Mucosa of rectum (tissue), 2 donors: ENCODE measurements at regions not wholly inside any gene's neighbourhood (a gene's known extent, or its start where the extent isn't known, plus 50 kb on each side); places are given as distances from the start of the nearest gene placed in this dataset.

Experiments
- H3K27ac ChIP-seq, 2 donors: one replicate each; pipeline ENCODE4 v1.7.0; 2013; ENCODE audit warnings: inconsistent platforms in 2 of 2, low read depth in 2 of 2, low read length in 2 of 2
- H3K27me3 ChIP-seq, 2 donors: one replicate each; pipeline ENCODE4 v1.7.0; 2013; ENCODE audit warnings: low read length in 2 of 2; ENCODE audit not compliant: control insufficient read depth in 2 of 2, insufficient read depth in 2 of 2
- H3K36me3 ChIP-seq, 2 donors: one replicate each; pipeline ENCODE4 v1.7.0; 2013; ENCODE audit warnings: low read length in 2 of 2; ENCODE audit not compliant: control insufficient read depth in 2 of 2, insufficient read depth in 2 of 2
- H3K4me1 ChIP-seq, 2 donors: one replicate each; pipeline ENCODE4 v1.7.0; 2013; ENCODE audit warnings: low read length in 2 of 2, mild to moderate bottlenecking in 1 of 2; ENCODE audit not compliant: control insufficient read depth in 2 of 2, insufficient read depth in 2 of 2
- H3K4me3 ChIP-seq, 2 donors: one replicate each; pipeline ENCODE4 v1.7.0; 2013; ENCODE audit warnings: low read length in 2 of 2
- H3K9ac ChIP-seq, 2 donors: one replicate each; pipeline ENCODE4 v1.7.0; 2013; ENCODE audit warnings: low read length in 2 of 2, low read depth in 1 of 2, mild to moderate bottlenecking in 1 of 2
- H3K9me3 ChIP-seq, 2 donors: one replicate each; pipeline ENCODE4 v1.7.0; 2013; ENCODE audit warnings: low read length in 2 of 2; ENCODE audit not compliant: control insufficient read depth in 2 of 2
- donor health status: healthy.
- donor health status: Normal muscosa, but diverticular disease.

DNA sequence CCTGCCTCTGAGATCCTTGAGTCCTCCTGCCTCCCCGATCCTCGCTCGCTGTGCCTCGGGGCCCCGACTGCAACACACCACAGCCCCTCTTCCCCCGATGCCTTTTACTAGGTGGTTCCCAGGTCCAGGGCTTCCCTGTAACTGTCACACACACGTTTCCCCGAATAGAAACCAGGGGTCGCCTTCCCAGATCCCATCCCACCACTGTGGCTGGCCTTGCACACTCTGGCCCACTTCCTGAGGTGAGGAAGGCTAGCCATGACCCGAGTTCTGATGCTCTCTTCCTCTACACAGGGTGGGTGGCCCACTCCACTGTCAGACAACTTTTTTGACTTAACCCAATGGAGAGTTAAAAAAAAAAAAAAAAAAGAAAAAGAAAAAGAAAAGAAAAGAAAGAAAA lies 139.6 kb upstream of the ASB18 start:
- Histone ChIP-seq H3K9me3 (no peaks in the 10 kb centered on the region), H3K4me3 (no peak overlapping the region), H3K27me3 (no peaks in the 10 kb centered on the region), H3K27ac (no peak overlapping the region), H3K36me3 (no peaks in the 10 kb centered on the region), H3K4me1 (no peaks in the 10 kb centered on the region), H3K9ac (no peak overlapping the region)

DNA sequence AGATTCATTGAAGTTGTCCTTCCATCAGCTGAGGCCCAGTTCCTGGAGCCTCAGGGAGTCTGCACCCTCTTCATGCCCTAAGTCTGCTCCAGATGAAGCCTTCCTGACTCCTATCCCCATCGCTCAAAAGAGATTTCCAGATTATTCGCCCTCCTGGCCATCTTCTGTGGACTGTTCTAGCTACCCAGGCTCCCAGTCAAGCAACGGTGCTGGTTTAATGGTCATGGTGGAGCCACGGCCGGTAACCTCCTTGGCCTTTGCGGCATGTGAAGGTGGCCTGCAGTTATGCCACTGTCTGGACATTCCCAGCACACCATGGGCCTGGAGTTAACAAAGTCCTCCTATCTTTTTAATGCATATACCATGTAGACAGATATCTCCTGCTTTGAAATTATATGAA lies 140.1 kb upstream of the ASB18 start:
- Histone ChIP-seq H3K9ac (no peak overlapping the region), H3K9me3 (no peaks in the 10 kb centered on the region), H3K4me3 (no peak overlapping the region), H3K27me3 (no peaks in the 10 kb centered on the region), H3K4me1 (no peaks in the 10 kb centered on the region), H3K36me3 (no peaks in the 10 kb centered on the region), H3K27ac (no peak overlapping the region)

DNA sequence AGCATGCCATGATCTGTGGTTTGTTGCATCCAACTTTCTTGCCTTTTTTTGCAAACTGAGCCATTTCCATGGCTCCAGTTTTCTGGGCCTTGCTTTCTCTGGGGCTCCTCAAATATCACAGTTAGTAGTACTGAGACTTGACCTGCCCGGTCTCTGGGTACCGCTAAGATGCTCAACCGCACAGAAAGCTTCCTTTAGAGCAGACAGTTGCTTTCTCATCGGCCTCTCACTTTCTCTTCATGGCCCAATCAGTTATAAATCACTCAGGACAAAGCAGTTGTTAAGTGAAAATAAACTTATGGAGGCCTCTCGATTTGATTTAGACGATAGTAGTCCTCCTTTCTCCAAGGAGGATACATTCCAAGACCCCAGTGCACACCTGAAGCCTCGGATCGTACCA lies 141.2 kb upstream of the ASB18 start:
- H3K9ac ChIP-seq, result no peak overlapping the region
- H3K27ac ChIP-seq, result no peak overlapping the region
- H3K4me3 ChIP-seq, result no peak overlapping the region
- H3K9me3 ChIP-seq, result no peaks in the 10 kb centered on the region
- H3K36me3 ChIP-seq, result no peaks in the 10 kb centered on the region
- H3K27me3 ChIP-seq, result no peaks in the 10 kb centered on the region
- H3K4me1 ChIP-seq, result no peaks in the 10 kb centered on the region

DNA sequence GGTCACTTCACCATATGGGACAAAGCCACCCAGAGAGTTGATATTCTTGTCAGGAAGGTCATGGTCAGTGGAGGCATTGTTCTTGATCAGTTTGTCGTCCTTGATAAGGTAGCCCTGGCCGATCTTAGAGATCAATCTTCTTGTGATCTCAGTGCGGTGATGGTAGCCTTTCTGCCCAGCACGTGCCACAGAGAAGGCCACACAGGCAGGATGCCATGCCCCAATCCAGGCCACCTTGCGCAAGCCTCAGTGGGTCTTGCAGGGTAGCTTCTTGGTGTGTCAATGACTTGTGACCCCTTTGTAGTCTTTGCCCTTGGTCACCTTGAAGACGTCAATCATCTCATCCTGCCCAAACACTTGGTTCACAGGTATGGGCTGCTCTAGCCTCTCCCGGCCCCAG lies 143.9 kb upstream of the ASB18 start:
- Histone ChIP-seq H3K9ac (no peak overlapping the region), H3K27ac (no peak overlapping the region), H3K27me3 (no peaks in the 10 kb centered on the region), H3K36me3 (no peaks in the 10 kb centered on the region), H3K4me3 (no peak overlapping the region), H3K4me1 (no peaks in the 10 kb centered on the region), H3K9me3 (no peaks in the 10 kb centered on the region)

DNA sequence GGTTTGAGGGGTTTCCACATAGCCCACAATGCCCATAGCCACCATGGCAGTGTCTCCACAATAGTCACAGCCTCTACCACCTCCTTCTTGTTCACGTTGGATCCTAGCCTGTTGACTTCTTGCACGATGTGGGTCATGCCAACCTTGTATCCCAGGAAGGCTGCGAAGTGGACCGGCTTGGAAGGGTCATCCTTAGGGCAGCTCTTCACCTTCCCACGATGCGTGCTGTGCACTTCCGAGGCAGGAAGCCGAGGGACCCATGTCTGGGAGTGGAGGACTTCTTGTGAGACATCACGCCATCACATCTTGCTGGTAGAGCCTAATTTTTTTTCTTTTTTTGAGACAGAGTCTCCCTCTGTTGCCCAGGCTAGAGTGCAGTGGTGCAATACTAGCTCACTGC lies 144.6 kb upstream of the ASB18 start:
- Histone ChIP-seq H3K9me3 (no peaks in the 10 kb centered on the region), H3K27me3 (no peaks in the 10 kb centered on the region), H3K4me1 (no peaks in the 10 kb centered on the region), H3K27ac (no peak overlapping the region), H3K9ac (no peak overlapping the region), H3K36me3 (no peaks in the 10 kb centered on the region), H3K4me3 (no peak overlapping the region)

DNA sequence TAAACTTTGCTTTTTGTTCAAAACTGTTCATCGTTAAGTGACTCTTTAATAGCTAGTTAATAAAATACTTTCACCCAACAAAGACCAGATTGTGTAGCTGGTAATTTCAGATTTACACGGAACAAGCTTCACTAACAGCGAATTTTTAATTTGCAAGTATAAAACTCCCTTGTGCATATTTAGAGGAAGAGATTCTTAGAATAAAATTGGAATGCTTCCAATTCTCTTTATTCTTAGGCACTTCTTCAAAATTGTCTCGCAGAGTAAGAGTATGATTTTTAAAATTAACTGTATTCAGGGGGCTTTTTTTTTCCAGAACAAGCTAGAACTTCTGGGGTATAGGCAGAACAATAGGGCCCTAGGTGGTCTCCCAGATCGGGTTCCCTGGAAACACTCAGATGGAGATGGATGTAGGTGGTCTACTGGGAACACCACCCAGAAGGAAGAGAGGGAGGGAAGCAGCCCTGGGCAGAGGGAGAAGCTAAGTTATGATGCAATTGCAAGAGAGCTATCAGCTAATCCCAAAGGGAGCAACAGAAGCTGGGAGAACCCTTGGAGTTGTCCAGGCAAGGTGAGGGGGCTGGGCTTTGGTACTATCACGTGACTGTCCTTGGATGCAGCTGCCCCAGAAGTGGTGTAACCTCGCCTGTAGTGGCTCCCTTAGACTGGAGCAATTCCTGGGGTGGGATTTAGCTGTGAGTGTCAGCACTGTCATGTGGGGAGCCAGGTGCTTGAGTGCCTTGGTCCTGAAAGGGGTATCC lies 151.7 kb upstream of the ASB18 start:
- no peaks in the 10 kb centered on the region for H3K9me3 ChIP-seq
- H3K27ac ChIP-seq, result no peak overlapping the region
- H3K9ac ChIP-seq, result no peak overlapping the region
- H3K27me3 ChIP-seq, result peaks cover 0 to 2% of the 10 kb centered on the region in 2 donors
- H3K36me3 ChIP-seq, result no peaks in the 10 kb centered on the region
- H3K4me1 ChIP-seq, result no peaks in the 10 kb centered on the region
- no peak overlapping the region for H3K4me3 ChIP-seq

DNA sequence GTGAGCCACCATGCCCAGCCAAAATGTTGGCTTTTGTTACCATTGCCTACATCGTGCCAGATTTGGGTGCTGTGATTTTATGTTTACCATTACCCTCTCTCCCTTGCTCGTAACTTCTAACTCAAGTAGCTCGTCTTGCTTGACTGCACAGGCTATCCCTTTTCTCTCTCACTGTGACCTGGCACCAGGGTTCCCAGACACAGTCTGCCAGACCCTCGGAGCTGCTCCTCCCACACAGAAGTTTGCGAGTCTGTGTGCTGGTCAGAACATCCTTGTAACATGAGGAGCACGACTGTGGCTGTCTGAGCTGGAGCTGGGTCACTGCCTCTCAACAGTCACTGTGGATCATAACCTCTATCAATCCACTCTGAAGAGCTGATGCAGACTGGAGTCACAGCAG lies 152.5 kb upstream of the ACKR3 start:
- H3K4me1 ChIP-seq, result no peaks in the 10 kb centered on the region
- H3K27ac ChIP-seq, result no peak overlapping the region
- no peak overlapping the region for H3K9ac ChIP-seq
- H3K27me3 ChIP-seq, result peaks cover 0 to 2% of the 10 kb centered on the region in 2 donors
- H3K9me3 ChIP-seq, result no peaks in the 10 kb centered on the region
- no peaks in the 10 kb centered on the region for H3K36me3 ChIP-seq
- H3K4me3 ChIP-seq, result no peak overlapping the region

DNA sequence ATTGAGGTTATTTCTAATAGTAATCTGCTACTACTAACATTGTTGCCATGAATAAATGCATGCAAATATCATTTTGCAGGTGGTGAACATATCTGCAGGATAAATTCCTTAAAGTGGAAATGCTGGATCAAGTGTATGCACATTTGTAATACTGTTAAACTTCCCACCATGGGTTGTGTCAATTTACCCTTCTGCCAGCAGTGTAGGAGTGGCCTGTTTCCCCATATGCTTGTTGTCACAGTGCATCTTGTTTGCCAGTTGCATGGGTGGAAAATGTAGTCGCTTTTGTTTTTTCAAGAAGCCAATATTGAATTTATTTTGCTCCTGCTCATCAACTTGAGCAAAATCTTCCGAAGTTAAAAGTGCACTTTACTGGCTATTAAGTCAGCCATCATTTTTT lies 139.0 kb upstream of the ACKR3 start:
- no peaks in the 10 kb centered on the region for H3K9me3 ChIP-seq

DNA sequence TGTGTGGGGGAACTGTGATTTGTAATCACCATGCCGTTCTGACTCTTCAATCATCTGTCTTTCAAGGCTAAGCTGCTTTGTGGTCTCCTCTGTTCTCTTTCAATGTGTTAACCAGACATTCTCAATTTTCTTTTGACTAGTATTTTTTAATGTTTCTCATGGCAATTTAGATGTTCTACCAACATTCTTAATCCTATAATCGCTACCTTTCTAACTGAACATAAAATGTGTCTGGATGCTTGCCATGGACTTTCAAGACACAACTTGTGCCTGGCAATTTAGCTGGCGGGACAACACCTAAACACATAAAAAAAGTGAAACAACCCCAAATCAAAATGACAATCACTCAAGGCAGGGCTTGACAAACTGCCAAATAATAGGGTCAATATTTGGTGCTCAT lies 135.0 kb upstream of the ACKR3 start:
- Histone ChIP-seq H3K9ac (no peak overlapping the region), H3K9me3 (no peaks in the 10 kb centered on the region), H3K4me1 (no peaks in the 10 kb centered on the region), H3K36me3 (no peaks in the 10 kb centered on the region), H3K4me3 (no peak overlapping the region), H3K27me3 (no peaks in the 10 kb centered on the region), H3K27ac (no peak overlapping the region)

More for the DNA sequence above, 139.0 kb upstream of the ACKR3 start:
- Histone ChIP-seq H3K27ac (no peak overlapping the region), H3K4me1 (no peaks in the 10 kb centered on the region), H3K36me3 (no peaks in the 10 kb centered on the region), H3K27me3 (no peaks in the 10 kb centered on the region), H3K9ac (no peak overlapping the region), H3K4me3 (no peak overlapping the region)

DNA sequence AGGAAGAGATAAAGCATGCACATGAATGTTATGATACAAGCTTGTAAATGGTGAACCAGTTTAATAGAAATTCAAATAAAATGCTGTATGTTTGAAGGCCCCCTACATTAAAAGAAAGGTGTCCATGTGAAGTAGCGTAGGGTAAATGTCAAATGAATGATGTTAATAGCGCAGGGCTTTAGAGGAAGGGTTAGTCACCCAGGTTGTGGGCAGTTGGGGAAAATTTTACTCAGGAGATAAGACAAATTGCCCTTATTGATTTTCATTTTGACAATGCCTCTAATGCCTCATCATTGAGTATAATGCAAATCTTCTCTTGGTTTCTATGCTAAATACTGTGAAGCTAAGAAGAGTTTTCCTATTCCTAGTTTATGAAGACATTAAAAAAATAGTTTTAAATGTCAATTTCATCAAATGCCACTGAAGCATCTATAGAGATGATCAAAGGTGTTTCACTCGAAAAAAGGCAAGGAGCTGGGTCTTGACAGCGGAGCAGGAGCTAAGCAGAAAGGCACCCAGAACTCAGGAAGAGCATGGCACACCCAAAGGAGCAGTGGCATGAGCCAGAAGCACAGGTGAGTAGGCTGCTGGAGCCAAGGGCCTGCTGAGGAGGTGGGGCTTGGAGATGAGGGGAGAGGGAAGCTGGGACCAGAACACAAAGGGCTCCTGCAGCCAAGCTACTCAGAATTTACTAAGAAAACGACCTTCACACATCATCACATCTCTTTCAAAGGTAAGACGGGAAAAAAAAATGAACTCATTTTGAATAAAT lies 129.3 kb upstream of the ACKR3 start:
- Histone ChIP-seq H3K27ac (no peak overlapping the region), H3K4me1 (no peaks in the 10 kb centered on the region), H3K4me3 (no peak overlapping the region), H3K27me3 (no peaks in the 10 kb centered on the region), H3K9me3 (no peaks in the 10 kb centered on the region), H3K9ac (no peak overlapping the region), H3K36me3 (no peaks in the 10 kb centered on the region)
